Endothelial cell of umbilical vein (primary cell): ENCODE measurements at regions not wholly inside any gene's neighbourhood (a gene's known extent, or its start where the extent isn't known, plus 50 kb on each side); places are given as distances from the start of the nearest gene placed in this dataset.

Source experiments
- CTCF ChIP-seq, 2 donors: IDR thresholded peaks; 1 replicate in 1 of 2; 2 replicates in 1 of 2; pipeline ENCODE4 v1.5.1; 2011; ENCODE audit warnings: low read length in 2 of 2, mild to moderate bottlenecking in 2 of 2, moderate library complexity in 2 of 2, control low read depth in 1 of 2, inconsistent platforms in 1 of 2, low read depth in 1 of 2; ENCODE audit not compliant: insufficient read depth in 1 of 2; ENCODE audit errors: extremely low read depth in 1 of 2
- JUN ChIP-seq: IDR thresholded peaks from 2 replicates; pipeline ENCODE4 v1.6.1; 2011; ENCODE audit warnings: borderline replicate concordance, low read depth; ENCODE audit not compliant: insufficient read length, insufficient read depth

- TF ChIP-seq JUN = no peak
- no peak for TF ChIP-seq CTCF (IDR thresholded peaks at IDR 0.05; ENCODE audit: extremely low read depth in 1 of 2, insufficient read depth in 1 of 2, low read depth in 1 of 2, low read length in 2 of 2)
Measured at GRCh38 chr10:44517635-44518034, 132.7 kb upstream of the CXCL12 start.
